Epithelial cell of proximal tubule (primary cell): ENCODE measurements at regions not wholly inside any gene's neighbourhood (a gene's known extent, or its start where the extent isn't known, plus 50 kb on each side); places are given as distances from the start of the nearest gene placed in this dataset.

Experiments
- DNase-seq: peaks from one replicate; pipeline ENCODE4 v3.0.0-alpha.2; 2011; ENCODE audit warnings: low read depth
- H3K4me3 ChIP-seq: 2 replicates; pipeline ENCODE4 v1.5.1; 2011; ENCODE audit warnings: low read depth, mild to moderate bottlenecking, low read length
- TF ChIP-seq, protein P1 (sequence below): conservative IDR thresholded peaks from 2 replicates; pipeline ENCODE4 v1.5.1; 2012; ENCODE audit warnings: low read depth, mild to moderate bottlenecking, low read length

DNA sequence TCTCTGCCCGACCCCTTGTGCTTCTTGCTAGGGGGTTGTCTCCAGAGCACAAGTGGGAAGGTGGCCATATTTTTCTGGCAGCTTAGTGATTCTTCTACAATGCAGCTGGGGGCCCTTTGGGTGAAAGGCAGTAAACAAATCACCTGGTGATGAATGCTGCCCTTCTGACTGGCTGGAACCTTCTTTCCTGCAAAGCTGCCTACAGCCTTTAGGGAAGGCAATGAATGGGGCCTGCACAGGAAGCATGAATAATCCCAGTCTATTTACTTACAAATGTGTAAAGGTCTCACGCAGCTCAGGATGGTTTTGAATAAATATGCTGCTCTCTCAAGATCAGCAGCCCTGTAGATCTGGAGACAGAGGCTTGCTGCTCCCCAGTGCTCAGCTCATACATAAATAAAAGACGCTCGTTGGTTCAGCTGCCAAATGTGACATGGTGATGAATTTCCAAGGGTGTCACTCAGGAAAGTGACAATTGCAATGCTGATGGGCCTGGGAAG, 289.2 kb downstream of the TDRD15 start:
- DNase-seq, result no peak
- H3K4me3 ChIP-seq, result no peak overlapping the region
- TF ChIP-seq, protein P1, sequence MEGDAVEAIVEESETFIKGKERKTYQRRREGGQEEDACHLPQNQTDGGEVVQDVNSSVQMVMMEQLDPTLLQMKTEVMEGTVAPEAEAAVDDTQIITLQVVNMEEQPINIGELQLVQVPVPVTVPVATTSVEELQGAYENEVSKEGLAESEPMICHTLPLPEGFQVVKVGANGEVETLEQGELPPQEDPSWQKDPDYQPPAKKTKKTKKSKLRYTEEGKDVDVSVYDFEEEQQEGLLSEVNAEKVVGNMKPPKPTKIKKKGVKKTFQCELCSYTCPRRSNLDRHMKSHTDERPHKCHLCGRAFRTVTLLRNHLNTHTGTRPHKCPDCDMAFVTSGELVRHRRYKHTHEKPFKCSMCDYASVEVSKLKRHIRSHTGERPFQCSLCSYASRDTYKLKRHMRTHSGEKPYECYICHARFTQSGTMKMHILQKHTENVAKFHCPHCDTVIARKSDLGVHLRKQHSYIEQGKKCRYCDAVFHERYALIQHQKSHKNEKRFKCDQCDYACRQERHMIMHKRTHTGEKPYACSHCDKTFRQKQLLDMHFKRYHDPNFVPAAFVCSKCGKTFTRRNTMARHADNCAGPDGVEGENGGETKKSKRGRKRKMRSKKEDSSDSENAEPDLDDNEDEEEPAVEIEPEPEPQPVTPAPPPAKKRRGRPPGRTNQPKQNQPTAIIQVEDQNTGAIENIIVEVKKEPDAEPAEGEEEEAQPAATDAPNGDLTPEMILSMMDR, result no peak

DNA sequence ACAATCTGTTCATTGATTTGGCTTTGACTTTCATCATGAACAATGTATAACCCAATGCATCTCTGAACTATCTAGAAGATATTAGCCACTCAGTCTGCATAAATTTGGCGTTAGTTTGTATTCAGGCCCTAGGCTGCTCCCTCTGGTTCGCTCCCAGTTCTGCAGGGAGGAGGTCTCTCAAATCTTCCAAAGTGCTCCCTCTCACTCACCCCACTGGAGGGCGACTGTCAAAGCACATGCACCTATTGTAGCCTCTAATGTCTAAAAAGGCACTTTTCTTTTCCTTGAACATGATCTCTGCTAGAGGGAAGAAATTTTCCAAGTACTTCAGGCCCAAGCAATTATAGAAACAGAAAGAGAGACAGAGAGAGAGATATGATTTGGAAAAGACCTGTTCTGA, 291.5 kb downstream of the TDRD15 start:
- TF ChIP-seq, protein P1, result peak; percentile 23
- DNase-seq, result no peak
- no peak overlapping the region for H3K4me3 ChIP-seq

DNA sequence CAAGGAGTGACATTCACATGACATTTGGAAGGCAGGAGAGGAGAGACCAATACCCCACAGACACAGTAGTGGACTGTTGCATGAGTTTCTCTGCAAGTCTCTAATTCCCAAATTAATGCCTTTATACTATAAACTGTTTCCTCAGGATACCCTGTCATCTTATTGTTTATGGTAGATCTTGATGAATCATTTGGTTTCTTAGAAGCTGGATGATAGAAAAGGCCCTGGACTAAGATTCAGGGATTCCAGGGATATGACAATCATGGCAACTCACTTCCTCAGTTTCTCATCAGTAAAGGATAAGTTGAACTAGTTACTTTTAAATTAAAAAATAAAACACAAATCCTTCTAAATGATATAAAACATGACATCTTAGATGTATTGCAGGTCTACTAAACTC, 292.5 kb downstream of the TDRD15 start:
- H3K4me3 ChIP-seq, result no peak overlapping the region
- DNase-seq, result no peak
- TF ChIP-seq, protein P1, result no peak

DNA sequence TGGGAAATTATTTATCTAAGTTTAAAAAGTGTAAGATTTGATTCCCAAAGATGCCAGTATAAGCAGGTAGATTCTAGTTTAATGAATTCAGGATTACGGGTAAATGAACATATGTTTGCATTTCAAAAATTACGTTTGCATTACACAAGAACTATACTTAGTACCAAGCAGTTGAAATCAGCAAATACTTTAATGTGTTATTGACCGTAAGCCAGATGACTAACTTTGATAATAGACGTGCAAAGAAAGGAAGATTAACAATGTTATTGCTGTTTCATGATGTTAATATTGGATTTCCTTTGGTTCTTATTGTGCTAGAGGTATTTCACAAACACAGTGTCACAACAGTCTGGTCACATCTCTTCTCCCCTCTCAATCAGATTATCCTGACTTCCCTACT, 294.7 kb downstream of the TDRD15 start:
- DNase-seq, result no peak
- H3K4me3 ChIP-seq, result no peak overlapping the region
- TF ChIP-seq, protein P1, result no peak

DNA sequence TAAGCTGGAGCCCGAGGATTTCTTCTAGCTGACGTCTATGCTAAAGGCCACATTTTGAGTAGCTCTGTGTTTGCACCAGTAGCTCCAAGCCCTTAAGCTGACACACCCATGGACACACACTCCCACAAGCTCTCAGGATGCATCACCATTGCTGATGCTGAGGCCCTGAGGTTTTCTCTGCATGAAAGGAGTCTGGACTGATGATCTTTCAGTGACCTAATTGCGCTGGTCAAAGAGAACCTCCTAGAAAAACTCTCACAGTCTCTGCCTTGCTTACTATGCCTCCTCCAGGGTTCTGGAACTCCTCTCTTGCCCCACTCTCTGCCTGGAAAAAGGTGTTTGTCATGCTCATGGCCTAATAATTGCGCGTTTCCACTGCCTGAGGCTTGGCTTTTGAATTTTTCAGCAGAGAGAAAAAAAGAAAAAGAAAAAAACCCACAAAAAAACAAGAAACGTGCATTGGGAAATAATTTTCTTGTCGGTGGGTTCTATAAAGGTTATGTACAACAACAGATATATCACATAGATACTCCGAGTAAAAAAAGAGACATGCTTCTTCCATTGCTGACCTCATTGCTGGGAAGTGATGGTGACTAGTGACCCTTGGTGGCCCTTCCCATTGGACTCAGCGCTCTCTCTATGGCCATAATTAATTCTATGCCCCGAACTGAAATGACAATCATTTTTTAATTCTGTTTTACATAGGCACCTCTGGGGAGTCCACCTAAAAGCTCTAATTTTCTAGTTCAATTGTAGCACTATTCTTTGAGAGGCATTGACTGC, 297.0 kb downstream of the TDRD15 start:
- DNase-seq, result no peak
- TF ChIP-seq, protein P1, result no peak
- H3K4me3 ChIP-seq, result no peak overlapping the region

DNA sequence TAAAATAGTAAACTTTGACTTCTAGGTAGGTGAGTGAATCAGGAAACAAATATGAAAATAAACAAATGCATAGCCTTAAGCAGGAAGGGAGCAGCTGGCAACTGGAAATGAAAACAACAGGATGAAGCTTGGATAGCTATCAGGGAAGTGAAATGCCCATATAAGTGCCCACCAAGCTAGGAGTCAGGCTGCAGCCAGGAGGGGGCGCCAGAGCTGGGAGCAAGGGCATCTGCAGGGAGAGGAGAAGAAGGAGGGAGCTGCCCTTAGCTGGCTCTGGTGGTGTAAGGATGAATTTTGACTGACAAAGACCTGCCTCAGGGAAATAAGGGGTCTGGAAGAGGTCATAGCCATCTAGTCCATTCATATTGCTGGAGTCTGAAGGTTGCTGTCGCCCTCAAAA, 298.3 kb downstream of the TDRD15 start:
- TF ChIP-seq, protein P1, result peak; percentile 79
- no peak overlapping the region for H3K4me3 ChIP-seq
- no peak for DNase-seq
